ENCODE measurements at regions not wholly inside any gene's neighbourhood (a gene's known extent, or its start where the extent isn't known, plus 50 kb on each side); places are given as distances from the start of the nearest gene placed in this dataset.

GRCh38 chr1:55376897-55377296, 161.7 kb upstream of the USP24 start:
- DNase-seq: no peak

GRCh38 chr1:55375617-55376258, 160.6 kb upstream of the USP24 start:
- DNase-seq: peak; percentile 36

DNA sequence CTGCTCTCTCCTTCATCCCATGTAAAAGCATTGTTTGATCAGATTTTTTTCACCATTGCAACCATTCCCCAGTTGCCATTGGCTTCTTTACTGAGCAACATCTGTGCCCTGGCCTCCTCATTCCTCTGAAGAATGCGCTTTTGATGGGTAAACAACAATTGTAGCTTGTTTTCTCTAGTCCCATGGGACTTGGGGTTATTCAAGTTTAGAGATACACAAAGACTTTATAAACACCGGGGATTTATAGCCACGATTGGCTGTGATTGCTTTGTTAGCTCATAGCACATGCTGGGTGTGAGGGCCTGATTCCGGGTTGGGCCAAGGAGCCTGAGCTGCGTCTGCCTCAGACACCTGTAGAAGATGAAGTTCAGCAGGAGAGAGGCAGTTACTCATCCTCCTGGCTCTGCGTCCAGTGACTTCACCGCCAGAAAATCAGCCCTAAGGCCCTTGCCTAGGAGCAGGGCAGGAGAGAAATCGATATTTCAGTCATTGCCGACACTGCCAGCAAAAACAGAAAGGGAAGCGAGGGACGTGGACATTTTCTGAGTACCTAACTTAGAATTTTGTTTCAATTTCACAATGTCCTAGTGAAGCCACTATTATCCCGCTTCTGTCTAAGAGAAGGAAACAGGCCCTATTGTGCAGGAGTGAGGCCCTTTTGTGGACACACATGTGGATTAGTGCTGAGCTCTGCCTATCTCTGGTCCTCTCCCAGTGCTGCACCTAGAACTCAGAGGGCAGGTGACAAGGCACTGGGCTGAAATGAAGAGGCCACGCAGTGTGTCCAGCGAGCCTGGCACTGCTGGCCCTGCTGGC, 159.8 kb upstream of the USP24 start:
- DNase-seq: no peak

- no peak for DNase-seq
These were observed 159.1 kb upstream of the USP24 start for GRCh38 chr1:55374216-55374615.

GRCh38 chr1:55369474-55369873, 154.3 kb upstream of the USP24 start:
- no peak for DNase-seq

DNA sequence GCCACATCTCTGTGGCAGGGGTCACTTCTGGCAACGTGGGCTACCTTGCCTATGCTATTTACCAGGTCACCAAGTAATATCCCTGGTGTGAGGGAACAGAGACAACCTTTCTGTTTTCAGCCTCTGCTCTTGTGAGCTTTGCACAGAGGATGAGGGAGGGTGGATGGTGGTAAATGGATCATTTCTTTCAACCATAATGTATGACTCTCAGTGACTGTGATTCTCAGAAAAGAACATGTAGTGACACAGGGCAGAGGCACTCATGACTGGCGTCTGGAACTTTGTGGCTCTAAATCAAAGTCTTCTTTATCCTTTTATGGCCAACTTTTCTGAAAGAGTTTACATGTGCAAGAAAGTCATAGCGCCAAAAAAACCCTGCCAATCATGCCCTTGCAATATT, 153.5 kb upstream of the USP24 start:
- no peak for DNase-seq

DNA sequence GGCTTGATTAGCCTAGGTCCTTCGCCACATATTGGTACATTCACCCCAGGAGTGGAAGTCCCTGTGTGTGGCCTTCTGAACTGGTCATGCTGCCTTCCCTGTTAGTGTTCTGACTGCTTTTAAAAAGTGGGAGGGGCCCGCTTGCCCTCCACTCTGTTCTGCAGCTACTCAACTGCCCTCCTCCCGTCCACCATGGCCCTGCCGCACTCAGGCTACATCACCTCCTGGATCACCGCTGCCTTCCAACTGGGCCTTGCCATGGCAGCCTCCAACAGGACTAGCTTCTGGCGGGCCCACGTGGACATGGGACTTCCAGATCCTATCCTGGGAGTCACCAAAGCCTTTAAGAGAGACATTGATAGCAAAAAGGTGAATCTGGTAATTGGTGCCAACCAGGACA, 152.1 kb upstream of the USP24 start:
- no peak for DNase-seq

DNA sequence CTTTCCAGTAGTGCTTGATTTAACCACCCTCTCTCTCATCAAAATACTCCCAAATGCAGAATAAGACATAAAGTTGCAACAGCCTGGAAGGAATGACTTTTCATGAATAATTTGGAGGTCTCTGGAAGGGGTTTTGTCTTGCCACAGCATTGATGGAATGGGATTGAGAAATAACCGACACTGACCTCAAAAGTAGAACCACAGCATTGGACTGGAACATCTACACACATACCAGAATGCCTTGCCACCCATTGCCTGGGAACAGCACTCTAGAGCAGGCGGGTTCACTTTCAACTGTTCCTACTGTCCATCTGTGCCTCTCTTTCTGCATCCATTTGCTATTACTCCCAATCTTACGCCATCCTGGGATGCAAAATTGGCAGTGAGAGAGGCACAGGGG, 149.1 kb upstream of the USP24 start:
- DNase-seq: no peak

- no peak for DNase-seq
These were observed 148.1 kb upstream of the USP24 start for GRCh38 chr1:55363268-55363667.

DNA sequence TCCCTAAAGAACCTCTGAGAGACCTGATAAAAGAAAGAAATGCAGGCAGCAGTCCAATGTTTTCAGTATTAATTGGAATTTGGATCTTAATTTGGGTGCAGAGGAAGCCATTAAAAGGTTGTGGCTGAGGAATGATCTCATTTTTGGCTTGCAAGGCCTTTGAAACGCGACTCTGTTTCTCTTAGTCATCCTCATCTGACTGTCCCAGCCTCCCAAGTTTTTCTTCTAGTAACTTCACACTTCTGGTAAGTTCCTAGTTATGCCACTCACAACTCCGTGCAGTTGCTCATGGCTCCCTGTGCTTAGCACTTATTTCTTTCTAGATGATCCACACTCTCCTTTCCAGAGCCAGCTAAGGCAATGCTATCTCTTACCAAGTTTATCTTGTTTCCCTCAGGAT, 147.4 kb upstream of the USP24 start:
- no peak for DNase-seq

DNA sequence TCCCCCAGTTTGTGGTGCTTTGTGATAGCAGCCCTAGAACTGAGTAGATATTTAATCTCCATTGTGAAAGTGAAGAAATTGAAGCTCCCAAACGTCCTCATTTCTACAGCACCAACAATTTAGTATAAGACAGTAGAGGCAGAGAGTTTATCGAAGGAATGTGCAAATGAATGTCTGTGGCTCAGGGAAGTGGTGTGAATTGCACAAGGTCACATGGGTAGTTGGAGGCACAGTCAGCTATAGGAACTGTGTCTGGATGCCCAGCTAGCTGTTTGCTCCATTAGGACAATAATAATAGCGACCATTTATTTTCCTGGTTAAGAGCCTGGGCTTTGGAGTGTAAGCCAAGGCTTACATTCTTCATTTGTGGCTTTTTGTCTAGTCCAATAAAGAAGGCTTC, 144.4 kb upstream of the USP24 start:
- no peak for DNase-seq

DNA sequence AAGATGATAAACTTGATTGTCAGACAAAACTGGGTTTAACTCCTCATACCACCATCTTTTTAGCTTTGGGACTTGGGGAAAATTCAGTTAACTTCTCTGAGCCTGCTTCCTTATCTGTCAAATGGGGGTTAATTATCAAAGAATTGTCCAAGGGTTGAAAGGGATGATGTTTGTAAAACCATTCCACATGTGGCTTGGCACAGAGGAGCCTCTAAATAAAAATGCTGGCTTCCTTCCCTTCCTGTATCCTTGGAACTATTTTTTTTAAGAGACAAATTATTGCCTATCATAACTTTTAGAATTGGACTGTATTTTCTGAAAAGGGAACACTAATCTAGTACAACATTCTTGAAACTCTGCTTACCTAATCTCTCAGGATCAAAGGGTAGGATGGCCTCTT, 143.4 kb upstream of the USP24 start:
- DNase-seq: no peak

- no peak for DNase-seq
These were observed 140.4 kb upstream of the USP24 start for GRCh38 chr1:55355549-55355948.

GRCh38 chr1:55353707-55354620, 138.8 kb upstream of the USP24 start:
- DNase-seq: no peak

- DNase-seq: no peak
These were observed 137.6 kb upstream of the USP24 start for GRCh38 chr1:55352811-55353180.

GRCh38 chr1:55352080-55352810, 137.1 kb upstream of the USP24 start:
- DNase-seq: no peak

DNA sequence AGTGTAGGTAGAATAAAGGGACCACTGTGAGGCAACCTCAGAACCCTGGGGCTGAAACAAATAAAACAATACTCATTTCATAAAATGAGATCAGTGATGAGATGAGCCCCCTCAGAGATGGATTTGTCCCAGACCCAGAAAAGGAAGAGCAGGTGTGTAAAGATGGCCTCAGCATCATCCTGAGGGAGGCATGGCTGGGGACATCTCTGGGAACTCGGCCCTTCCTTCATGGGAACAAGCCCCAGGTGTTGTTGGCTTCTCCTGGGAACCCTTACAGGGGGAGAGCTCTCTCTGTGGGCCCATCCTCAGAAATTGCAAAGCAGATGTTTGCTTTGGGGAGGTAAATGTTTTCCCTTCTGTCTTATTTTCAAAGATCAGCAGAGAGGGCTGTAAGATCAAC, 133.2 kb upstream of the USP24 start:
- no peak for DNase-seq

DNA sequence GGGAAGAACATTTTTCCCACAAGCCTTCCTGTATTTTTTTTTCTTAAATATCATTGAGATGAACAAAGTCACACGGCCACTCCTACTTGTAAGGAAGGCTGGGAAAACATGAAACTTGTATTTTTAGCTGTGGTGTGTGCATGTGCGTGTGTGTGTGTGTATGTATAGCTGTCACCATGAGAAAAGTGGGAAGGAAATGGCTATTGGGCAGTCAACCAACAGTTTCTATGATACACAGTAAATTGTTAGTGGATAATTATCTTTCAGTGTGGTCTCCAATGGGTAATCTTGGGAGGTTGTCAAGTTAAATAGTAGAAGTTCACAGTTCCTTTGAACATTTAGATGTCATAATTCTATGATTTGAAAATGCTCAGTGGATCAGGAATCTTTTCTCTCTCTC, 132.7 kb upstream of the USP24 start:
- no peak for DNase-seq

- no peak for DNase-seq
These were observed 131.9 kb upstream of the USP24 start for GRCh38 chr1:55347041-55347440.

DNA sequence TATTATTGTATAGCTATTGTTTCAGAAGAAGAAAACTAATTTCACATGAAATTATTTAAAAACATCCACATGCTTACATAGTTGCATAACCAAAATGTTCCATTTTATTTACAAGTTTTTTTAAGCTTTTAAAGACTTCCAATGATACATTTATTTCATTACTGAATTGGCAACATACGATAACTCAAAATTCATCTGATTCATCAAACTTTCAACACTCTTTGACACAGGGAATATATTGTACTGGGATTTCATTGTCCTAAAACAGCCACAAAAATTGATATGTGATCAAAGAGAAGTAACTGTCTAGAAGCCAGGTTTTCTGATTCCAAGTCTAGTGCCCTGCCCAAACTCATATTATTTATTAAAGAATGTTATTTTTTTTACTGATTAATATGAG, 131.4 kb upstream of the USP24 start:
- DNase-seq: no peak

DNA sequence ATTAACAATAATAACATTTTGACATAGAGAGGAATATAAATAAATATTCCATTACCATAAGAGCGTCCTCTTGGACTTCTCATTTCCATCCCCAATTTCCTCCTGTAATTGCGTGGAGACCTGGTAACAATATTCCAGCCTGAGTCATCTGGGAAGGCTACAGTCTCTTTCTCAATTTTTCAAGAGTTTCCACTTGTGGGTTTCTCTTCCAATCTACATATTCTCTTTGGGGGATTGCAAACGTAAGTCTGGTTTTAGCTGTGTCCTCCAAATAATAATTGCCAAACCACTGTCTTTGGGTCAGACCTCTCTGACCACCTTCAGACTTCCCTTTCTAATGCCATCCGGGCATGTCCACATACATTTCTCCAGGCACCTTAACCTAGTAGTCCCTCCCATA, 124.5 kb upstream of the USP24 start:
- DNase-seq: no peak

DNA sequence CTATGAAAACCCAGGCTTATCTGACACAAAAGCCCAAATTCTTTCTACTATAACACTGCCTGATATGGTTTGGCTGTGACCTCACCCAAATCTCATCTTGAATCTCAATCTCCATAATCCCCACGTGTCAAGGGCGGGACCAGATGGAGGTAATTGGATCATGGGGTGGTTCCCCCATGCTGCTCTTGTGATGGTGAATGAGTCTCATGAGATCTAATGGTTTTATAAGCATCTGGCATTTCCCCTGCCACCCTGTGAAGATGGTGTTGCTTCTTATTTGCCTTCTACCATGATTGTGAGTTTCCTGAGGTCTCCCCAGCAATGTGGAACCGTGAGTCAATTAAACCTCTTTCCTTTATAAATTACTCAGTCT, 123.3 kb upstream of the USP24 start:
- no peak for DNase-seq

GRCh38 chr1:55337801-55338447, 122.8 kb upstream of the USP24 start:
- peak; percentile 14 for DNase-seq
